Heart right ventricle (tissue), 16 donors: ENCODE measurements at regions not wholly inside any gene's neighbourhood (a gene's known extent, or its start where the extent isn't known, plus 50 kb on each side); places are given as distances from the start of the nearest gene placed in this dataset.

Source experiments
- ATAC-seq, 8 donors: fragments of 200-7000 bp; cut with Tn5 transposase; one replicate each; pipeline ENCODE4 v1.9.1; 2020; ENCODE audit warnings: mild to moderate bottlenecking in 8 of 8, moderate library complexity in 8 of 8, moderate number of reproducible peaks in 1 of 8
- DNase-seq, 2 donors: peaks; one replicate each; pipeline ENCODE4 v3.0.0-alpha.2; 2020
- H3K27ac ChIP-seq, 10 donors: fragments of 200-600 bp; sonication (generic) in 2 of 10; one replicate each; pipeline versions ENCODE4 v1.5.0 to v1.8.0; 2020 to 2022; ENCODE audit warnings: mild to moderate bottlenecking in 3 of 10
- H3K27me3 ChIP-seq, 7 donors: fragments of 200-600 bp; one replicate each; pipeline ENCODE4 v1.8.0; 2021 to 2022; ENCODE audit warnings: mild to moderate bottlenecking in 2 of 7
- H3K36me3 ChIP-seq, 9 donors: fragments of 200-600 bp; sonication (generic) in 1 of 9; one replicate each; pipeline versions ENCODE4 v1.5.0 to v1.8.0; 2020 to 2022; ENCODE audit warnings: mild to moderate bottlenecking in 2 of 9
- H3K4me1 ChIP-seq, 9 donors: fragments of 200-600 bp; sonication (generic) in 1 of 9; one replicate each; pipeline versions ENCODE4 v1.5.0 to v1.8.0; 2020 to 2022; ENCODE audit warnings: mild to moderate bottlenecking in 4 of 9
- H3K4me3 ChIP-seq, 10 donors: fragments of 200-600 bp; sonication (generic) in 2 of 10; one replicate each; pipeline versions ENCODE4 v1.5.0 to v1.8.0; 2020 to 2022; ENCODE audit warnings: mild to moderate bottlenecking in 7 of 10, moderate library complexity in 2 of 10
- H3K9me3 ChIP-seq, 11 donors: fragments of 200-600 bp in 10 of 11; sonication (generic) in 2 of 11; one replicate each; pipeline versions ENCODE4 v1.5.0 to v1.8.0; 2013 to 2022; ENCODE audit warnings: mild to moderate bottlenecking in 2 of 11, control low read depth in 1 of 11, moderate library complexity in 1 of 11
- WGBS, 2 donors: extraction: QIAGEN DNeasy Blood & Tissue Kit; methylation state at CpG; one replicate each; pipeline ENCODE4 v1.1.7; 2013; ENCODE audit warnings: inconsistent platforms in 1 of 2; 5-methylcytosine and 5-hydroxymethylcytosine counted together
- intact Hi-C, 10 donors: fragments of 100-400 bp; cut with DNase I; formaldehyde crosslinking; loops; one replicate each; pipeline versions ENCODE4 v1.11.1 to v1.14.2; 2022
- TF ChIP-seq, protein P1 (sequence below), 9 donors: fragments of 200-600 bp; sonication (generic) in 2 of 9; IDR thresholded peaks; one replicate each; pipeline versions ENCODE4 v1.5.0 to v1.8.0; 2021 to 2022; ENCODE audit warnings: antibody characterized with exemption in 9 of 9, mild to moderate bottlenecking in 5 of 9, moderate library complexity in 1 of 9
- donor health status: Arrhythmogenic right ventricular cardiomyopathy.
- donor health status: ischemic (EF 13 %, LVEDD 7.1; RV severe dilation, severe dysfunction).
- donor health status: healthy with polysubstance abuse.
- donor health status: DM: no; HTN: yes; CAD: no.
- donor health status: DM: no; HTN: no; CAD: no.
- donor health status: ischemic (EF 25% LVEDD 6.9; RV normal size, moderate dysfunction).
- donor health status: ischemic (EF 25% LVEDD 5.7; RV mildly dilated, moderate dysfunction).
- donor health status: healthy.
- donor health status: DM: yes; HTN: yes; CAD: no.
- donor health status: Ischemic cardiomyopathy.
- donor health status: ischemic (EF 35%, LVEDD 5.7; RV mildly dilated, moderate dysfunction).
- donor health status: nonischemic (EF 11% LVEDD 7.7; RV severe dilation, severe dysfunction).
- donor health status: DM: yes; HTN: yes; CAD: no.
- donor health status: PGD.
- donor health status: ischemic (EF 29% LVEDD 5.4; RV normal size, mild dysfunction).
- donor health status: nonischemic (EF 23%, LVEDD 6.1; RV moderate dilation, normal function).

DNA sequence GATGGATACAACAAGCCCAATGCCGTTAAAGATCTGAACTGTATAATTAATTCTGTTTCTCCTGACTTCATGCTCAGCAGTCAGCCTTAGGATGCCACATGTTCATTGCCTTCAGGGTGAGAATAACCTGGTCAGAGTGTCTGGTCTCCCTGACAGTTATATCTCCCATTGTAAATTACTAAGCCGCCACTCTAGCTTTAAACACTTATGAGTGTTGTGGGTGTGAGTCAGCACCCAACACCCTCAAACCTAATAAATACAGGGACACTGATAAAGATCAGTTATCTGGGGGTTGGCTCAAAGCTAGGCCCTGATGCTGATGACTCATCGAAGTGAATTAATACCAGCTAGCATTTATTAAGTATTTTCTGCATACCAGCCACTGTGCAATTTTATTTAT lies 64.9 kb upstream of the DYNLT3 start:
- Histone ChIP-seq H3K4me3 (no peak overlapping the region), H3K4me1 (no peaks in the 10 kb centered on the region), H3K36me3 (no peaks in the 10 kb centered on the region), H3K9me3 (no peaks in the 10 kb centered on the region), H3K27me3 (peaks cover 0 to 25% (median 0%) of the 10 kb centered on the region in 7 donors), H3K27ac (no peak overlapping the region)
- intact Hi-C loops, result no loop called here
- DNase-seq (no peak), ATAC-seq (peak in 1 of 8 donors; percentile 34)
- TF ChIP-seq, protein P1, sequence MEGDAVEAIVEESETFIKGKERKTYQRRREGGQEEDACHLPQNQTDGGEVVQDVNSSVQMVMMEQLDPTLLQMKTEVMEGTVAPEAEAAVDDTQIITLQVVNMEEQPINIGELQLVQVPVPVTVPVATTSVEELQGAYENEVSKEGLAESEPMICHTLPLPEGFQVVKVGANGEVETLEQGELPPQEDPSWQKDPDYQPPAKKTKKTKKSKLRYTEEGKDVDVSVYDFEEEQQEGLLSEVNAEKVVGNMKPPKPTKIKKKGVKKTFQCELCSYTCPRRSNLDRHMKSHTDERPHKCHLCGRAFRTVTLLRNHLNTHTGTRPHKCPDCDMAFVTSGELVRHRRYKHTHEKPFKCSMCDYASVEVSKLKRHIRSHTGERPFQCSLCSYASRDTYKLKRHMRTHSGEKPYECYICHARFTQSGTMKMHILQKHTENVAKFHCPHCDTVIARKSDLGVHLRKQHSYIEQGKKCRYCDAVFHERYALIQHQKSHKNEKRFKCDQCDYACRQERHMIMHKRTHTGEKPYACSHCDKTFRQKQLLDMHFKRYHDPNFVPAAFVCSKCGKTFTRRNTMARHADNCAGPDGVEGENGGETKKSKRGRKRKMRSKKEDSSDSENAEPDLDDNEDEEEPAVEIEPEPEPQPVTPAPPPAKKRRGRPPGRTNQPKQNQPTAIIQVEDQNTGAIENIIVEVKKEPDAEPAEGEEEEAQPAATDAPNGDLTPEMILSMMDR (IDR thresholded peaks at IDR 0.05), result no peak
- 72 to 78% methylated on average over 3 of the region's 3 CpGs for WGBS, 2 donors

DNA sequence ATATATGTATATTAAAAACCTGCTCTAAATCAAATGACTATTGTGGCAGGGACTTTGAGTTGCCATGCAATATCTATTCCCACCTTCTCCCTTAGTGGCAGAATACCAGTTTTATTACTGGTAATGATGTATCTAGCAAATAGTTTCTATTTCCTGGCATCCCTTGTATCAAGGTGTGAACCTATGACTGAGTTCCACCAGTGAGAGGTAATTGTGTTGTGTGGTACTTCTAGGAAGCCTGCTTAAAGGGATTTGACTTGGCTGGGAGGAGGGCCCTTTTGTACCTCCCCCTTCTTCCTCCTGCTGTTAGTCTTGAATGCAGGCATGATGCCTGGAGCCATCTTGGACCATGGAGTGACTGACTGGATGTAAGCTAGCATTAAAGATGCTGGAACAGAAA lies 65.4 kb upstream of the DYNLT3 start:
- TF ChIP-seq, protein P1 (IDR thresholded peaks at IDR 0.05), result no peak
- ATAC-seq, result no peak

DNA sequence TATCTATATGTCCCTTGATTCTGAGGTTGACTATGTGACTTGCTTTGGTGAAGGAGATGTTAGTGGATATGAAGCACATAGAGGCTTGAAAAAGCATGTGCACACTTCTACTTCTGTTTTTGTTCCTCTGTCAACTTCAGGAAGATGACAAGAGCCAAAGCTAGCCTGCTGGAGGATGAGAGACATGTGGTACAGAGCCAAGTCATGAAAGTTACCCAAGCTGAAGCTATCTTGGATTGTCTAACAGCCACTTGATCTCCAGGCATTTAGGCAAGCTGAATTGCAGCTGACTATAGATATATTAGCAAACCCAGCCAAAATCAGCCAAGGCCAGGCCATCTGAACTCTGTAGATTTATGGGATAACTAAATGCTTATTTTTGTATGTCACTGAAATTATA lies 70.8 kb upstream of the DYNLT3 start:
- no peaks in the 10 kb centered on the region for H3K4me1 ChIP-seq
- H3K4me3 ChIP-seq, result no peak overlapping the region
- peaks cover 0 to 4% (median 0%) of the 10 kb centered on the region in 7 donors for H3K27me3 ChIP-seq
- no peaks in the 10 kb centered on the region for H3K36me3 ChIP-seq
- intact Hi-C loops, result no loop called here
- DNase-seq, result no peak
- ATAC-seq, result peak in 2 of 8 donors; percentile 34 to 50
- TF ChIP-seq, protein P1 (IDR thresholded peaks at IDR 0.05), result no peak
- H3K9me3 ChIP-seq, result peaks cover 0 to 13% (median 0%) of the 10 kb centered on the region in 11 donors
- no peak overlapping the region for H3K27ac ChIP-seq

More for the DNA sequence above, 65.4 kb upstream of the DYNLT3 start:
- Histone ChIP-seq H3K36me3 (no peaks in the 10 kb centered on the region), H3K9me3 (no peaks in the 10 kb centered on the region), H3K27ac (no peak overlapping the region), H3K4me3 (no peak overlapping the region), H3K4me1 (no peaks in the 10 kb centered on the region), H3K27me3 (peaks cover 0 to 20% (median 0%) of the 10 kb centered on the region in 7 donors)
- intact Hi-C loops, result no loop called here
- no peak for DNase-seq

DNA sequence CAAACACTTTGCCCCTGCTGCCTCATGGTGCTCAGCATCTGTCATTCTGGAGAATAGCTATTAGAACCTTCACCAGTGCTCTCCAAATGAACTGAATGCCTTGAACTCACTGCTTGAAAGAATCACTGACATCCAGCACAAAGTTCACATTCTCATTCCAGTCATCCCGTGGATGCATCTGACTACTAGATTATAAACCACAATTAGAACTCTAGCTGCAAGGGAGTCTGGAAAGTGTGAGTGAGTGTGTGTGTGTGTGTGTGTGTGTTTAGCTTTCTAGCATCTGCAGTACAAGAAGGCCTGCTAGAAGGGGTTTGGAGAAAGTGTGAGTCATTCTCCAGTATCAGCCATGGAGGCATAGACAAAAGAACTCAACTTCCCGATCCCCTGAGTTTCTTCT lies 71.3 kb upstream of the DYNLT3 start:
- intact Hi-C loops, result no loop called here
- ATAC-seq, result no peak
- TF ChIP-seq, protein P1 (IDR thresholded peaks at IDR 0.05), result no peak
- Histone ChIP-seq H3K9me3 (peaks cover 0 to 13% (median 0%) of the 10 kb centered on the region in 11 donors), H3K4me3 (no peak overlapping the region), H3K36me3 (no peaks in the 10 kb centered on the region), H3K4me1 (no peaks in the 10 kb centered on the region), H3K27ac (no peak overlapping the region), H3K27me3 (peaks cover 0 to 4% (median 0%) of the 10 kb centered on the region in 7 donors)
- WGBS, 2 donors, result 45 to 93% methylated on average over 2 of the region's 2 CpGs
- DNase-seq, result no peak
